Activated naive CD8-positive, alpha-beta T cell treated with anti-CD3 and anti-CD28 coated beads, Interleukin-2, amount 10 ng/mL, durations not matched to agents 7 days and 5 days (primary cell): ENCODE measurements at regions not wholly inside any gene's neighbourhood (a gene's known extent, or its start where the extent isn't known, plus 50 kb on each side); places are given as distances from the start of the nearest gene placed in this dataset.

Experiments
- ATAC-seq: fragments of 150-1000 bp; cut with Tn5 transposase; one replicate; pipeline ENCODE4 v1.10.0; 2021; ENCODE audit warnings: low read depth, moderate library complexity
- POLR2A ChIA-PET: fragments of 350-600 bp; sonication (Branson Sonifier 250); formaldehyde crosslinking; loops from one replicate; lab custom pipeline; 2021; ENCODE audit warnings: antibody characterized with exemption; lab: Charles Lee
- DNase-seq: peaks from one replicate; pipeline ENCODE4 v3.0.0; 2021
- H3K27ac Mint-ChIP-seq: one replicate; pipeline ENCODE4 v1.8.0; 2022; ENCODE audit warnings: mild to moderate bottlenecking, mixed read lengths
- H3K27me3 Mint-ChIP-seq: one replicate; pipeline ENCODE4 v1.8.0; 2022; ENCODE audit warnings: mild to moderate bottlenecking, moderate library complexity, mixed read lengths
- H3K36me3 Mint-ChIP-seq: one replicate; pipeline ENCODE4 v1.8.0; 2021; ENCODE audit warnings: mild to moderate bottlenecking, mixed read lengths
- H3K4me1 Mint-ChIP-seq: one replicate; pipeline ENCODE4 v1.8.0; 2021; ENCODE audit warnings: mixed read lengths
- H3K4me3 Mint-ChIP-seq: one replicate; pipeline ENCODE4 v1.8.0; 2022; ENCODE audit warnings: mild to moderate bottlenecking, moderate library complexity, mixed read lengths
- H3K9me3 Mint-ChIP-seq: one replicate; pipeline ENCODE4 v1.8.0; 2021; ENCODE audit warnings: mixed read lengths

DNA sequence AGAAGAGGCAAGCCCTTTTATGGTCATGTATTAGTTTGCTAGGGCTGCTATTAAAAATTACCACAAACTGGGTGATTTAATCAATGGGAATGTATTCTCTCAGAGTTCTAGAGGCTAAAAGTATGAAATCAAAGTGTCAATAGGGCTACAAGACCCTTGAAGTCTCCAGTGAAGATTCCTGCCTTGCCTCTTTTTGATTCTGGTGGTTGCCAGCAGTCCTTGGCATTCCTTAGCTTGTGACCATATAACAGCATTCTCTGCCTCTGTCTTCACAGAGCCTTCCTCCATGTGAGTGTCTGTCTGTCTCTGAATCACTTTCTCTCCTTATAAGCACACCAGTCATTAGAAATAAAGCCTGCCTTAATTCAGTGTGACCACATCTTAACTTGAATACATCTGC lies 282.7 kb downstream of the KCNN2 start:
- DNase-seq, result no peak
- H3K4me1 Mint-ChIP-seq, result no peaks in the 10 kb centered on the region
- H3K4me3 Mint-ChIP-seq, result no peak overlapping the region
- H3K27me3 Mint-ChIP-seq, result peaks cover 3% of the 10 kb centered on the region
- POLR2A ChIA-PET, result no interaction called here
- H3K9me3 Mint-ChIP-seq, result peaks cover 13% of the 10 kb centered on the region
- H3K27ac Mint-ChIP-seq, result no peak overlapping the region
- no peaks in the 10 kb centered on the region for H3K36me3 Mint-ChIP-seq
- no peak for ATAC-seq

- POLR2A ChIA-PET, result no interaction called here
- ATAC-seq, result no peak
- Mint-ChIP-seq H3K4me1 (no peaks in the 10 kb centered on the region), H3K9me3 (peaks cover 4% of the 10 kb centered on the region), H3K4me3 (no peak overlapping the region), H3K27ac (no peak overlapping the region), H3K36me3 (no peaks in the 10 kb centered on the region), H3K27me3 (no peaks in the 10 kb centered on the region)
- DNase-seq, result no peak
Observed at GRCh38 chr5:114636271-114636670, 274.4 kb downstream of the KCNN2 start.

GRCh38 chr5:114634967-114635901 lies 273.4 kb downstream of the KCNN2 start:
- H3K27ac Mint-ChIP-seq, result no peak overlapping the region
- no peaks in the 10 kb centered on the region for H3K4me1 Mint-ChIP-seq
- H3K9me3 Mint-ChIP-seq, result peaks cover 2% of the 10 kb centered on the region
- DNase-seq (no peak), ATAC-seq (no peak)
- POLR2A ChIA-PET, result no interaction called here
- H3K4me3 Mint-ChIP-seq, result no peak overlapping the region
- no peaks in the 10 kb centered on the region for H3K36me3 Mint-ChIP-seq
- H3K27me3 Mint-ChIP-seq, result no peaks in the 10 kb centered on the region

DNA sequence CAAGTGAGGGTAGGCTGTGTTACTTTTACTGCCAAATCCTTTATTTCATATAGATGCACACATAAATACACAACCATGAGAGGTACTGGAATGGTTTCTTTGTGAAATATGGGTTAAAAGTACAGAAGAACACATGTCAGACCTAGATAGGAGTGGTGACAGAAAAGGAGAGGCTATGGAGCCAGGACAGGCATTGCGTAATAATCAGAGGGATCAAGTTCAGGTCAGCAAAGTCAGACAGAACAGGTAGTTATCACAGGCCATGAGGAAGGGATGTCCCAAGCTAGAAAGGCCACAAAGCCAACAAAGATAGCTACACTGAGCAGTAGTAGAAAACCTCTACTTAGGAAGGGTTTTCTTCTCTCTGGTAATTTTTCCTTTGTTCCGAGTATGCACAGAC lies 272.6 kb downstream of the KCNN2 start:
- Mint-ChIP-seq H3K27ac (no peak overlapping the region), H3K4me1 (no peaks in the 10 kb centered on the region), H3K4me3 (no peak overlapping the region), H3K9me3 (peaks cover 2% of the 10 kb centered on the region), H3K36me3 (no peaks in the 10 kb centered on the region), H3K27me3 (no peaks in the 10 kb centered on the region)
- POLR2A ChIA-PET, result no interaction called here
- ATAC-seq (no peak), DNase-seq (no peak)

GRCh38 chr5:114612406-114612805 lies 250.5 kb downstream of the KCNN2 start:
- POLR2A ChIA-PET, result no interaction called here

DNA sequence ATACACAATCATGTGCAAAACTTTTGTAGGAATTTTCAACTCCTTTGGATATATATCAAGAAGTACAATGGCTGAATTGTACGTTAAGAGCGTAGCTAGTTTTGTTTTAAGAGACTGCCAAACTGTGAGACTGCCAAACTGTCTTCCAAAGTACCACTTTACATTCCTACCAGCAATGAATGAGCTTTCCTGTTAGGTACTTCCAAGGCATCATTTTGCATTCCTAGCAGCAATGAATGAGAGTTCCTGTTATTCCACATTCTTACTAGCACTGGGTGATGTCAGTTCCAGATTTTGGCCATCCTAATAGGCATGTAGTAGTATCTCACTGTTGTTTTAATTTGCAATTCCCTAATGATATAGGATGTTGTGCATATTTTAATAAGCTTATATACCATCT lies 219.3 kb downstream of the KCNN2 start:
- H3K36me3 Mint-ChIP-seq, result no peaks in the 10 kb centered on the region
- DNase-seq (no peak), ATAC-seq (no peak)
- no peaks in the 10 kb centered on the region for H3K4me1 Mint-ChIP-seq
- no peaks in the 10 kb centered on the region for H3K27me3 Mint-ChIP-seq
- no peak overlapping the region for H3K4me3 Mint-ChIP-seq
- POLR2A ChIA-PET, result no interaction called here
- H3K27ac Mint-ChIP-seq, result no peak overlapping the region
- peaks cover 3% of the 10 kb centered on the region for H3K9me3 Mint-ChIP-seq

More at GRCh38 chr5:114612406-114612805, 250.5 kb downstream of the KCNN2 start:
- H3K27ac Mint-ChIP-seq, result no peak overlapping the region
- H3K4me3 Mint-ChIP-seq, result no peak overlapping the region
- no peaks in the 10 kb centered on the region for H3K36me3 Mint-ChIP-seq
- no peaks in the 10 kb centered on the region for H3K27me3 Mint-ChIP-seq
- H3K9me3 Mint-ChIP-seq, result peaks cover 1% of the 10 kb centered on the region
- no peaks in the 10 kb centered on the region for H3K4me1 Mint-ChIP-seq
- DNase-seq, result no peak
- no peak for ATAC-seq

DNA sequence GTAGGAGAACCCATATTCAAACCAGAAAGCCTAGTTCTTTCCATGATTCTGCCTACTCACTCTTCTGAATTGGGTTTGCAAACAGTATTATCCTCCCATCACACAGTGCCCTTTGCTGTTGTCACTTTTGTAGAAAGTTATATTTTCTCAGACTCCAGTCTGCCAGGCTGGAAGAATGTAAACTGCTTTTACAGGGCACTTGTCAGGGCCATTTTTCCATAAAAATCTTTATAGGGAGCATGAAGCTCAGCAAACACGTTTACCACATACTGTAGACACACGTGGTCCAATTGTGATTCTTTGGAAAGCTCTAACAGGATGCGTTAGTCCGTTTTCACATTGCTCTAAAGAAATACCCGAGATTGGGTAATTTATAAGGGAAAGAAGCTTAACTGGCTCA lies 204.0 kb downstream of the KCNN2 start:
- no peaks in the 10 kb centered on the region for H3K27me3 Mint-ChIP-seq
- no peaks in the 10 kb centered on the region for H3K4me1 Mint-ChIP-seq
- no peak for ATAC-seq
- no peak overlapping the region for H3K27ac Mint-ChIP-seq
- no peaks in the 10 kb centered on the region for H3K36me3 Mint-ChIP-seq
- no peak overlapping the region for H3K4me3 Mint-ChIP-seq
- H3K9me3 Mint-ChIP-seq, result peaks cover 7% of the 10 kb centered on the region
- no peak for DNase-seq
- POLR2A ChIA-PET, result no interaction called here

DNA sequence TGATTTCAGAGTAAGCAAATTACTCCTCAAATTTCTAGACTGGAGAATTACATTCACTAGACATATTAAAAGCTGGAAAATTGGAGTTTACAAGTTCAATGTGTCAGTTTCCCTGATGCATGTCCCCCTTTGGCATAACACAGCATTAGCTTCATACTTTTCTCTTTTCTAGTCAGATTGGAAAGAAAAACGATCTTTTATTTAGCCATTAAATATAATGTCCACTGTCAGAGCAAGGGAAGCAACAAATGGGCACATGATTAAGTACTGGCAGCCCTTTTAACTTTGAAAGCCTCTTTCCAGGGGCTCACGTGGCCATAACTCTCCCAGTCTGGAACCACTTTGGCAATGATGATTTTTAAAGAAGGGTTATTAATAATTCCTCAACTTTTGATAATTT lies 203.3 kb downstream of the KCNN2 start:
- peaks cover 7% of the 10 kb centered on the region for H3K9me3 Mint-ChIP-seq
- H3K4me1 Mint-ChIP-seq, result no peaks in the 10 kb centered on the region
- ATAC-seq (no peak), DNase-seq (no peak)
- no peaks in the 10 kb centered on the region for H3K27me3 Mint-ChIP-seq
- POLR2A ChIA-PET, result no interaction called here
- no peaks in the 10 kb centered on the region for H3K36me3 Mint-ChIP-seq
- H3K27ac Mint-ChIP-seq, result no peak overlapping the region
- no peak overlapping the region for H3K4me3 Mint-ChIP-seq

DNA sequence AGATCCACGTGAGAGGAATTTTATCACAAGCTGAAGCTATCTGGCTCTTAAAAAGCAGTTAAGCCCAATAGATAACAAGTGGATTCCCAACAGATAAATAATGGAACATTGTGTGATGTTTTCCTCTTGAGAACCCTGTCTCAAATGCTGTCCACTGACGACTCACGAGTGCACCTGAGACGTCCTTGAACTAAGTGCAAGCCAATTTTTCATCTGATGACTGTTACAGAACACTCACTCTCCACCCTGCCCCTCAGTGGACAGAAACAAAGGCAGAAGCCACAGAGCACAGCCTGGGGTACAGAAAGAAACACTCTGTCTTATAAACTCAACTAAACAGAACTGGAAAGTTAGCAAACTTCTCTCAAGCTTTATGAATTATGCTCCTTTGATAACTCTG lies 199.5 kb downstream of the KCNN2 start:
- H3K4me3 Mint-ChIP-seq, result no peak overlapping the region
- ATAC-seq (no peak), DNase-seq (no peak)
- no peaks in the 10 kb centered on the region for H3K9me3 Mint-ChIP-seq
- H3K27me3 Mint-ChIP-seq, result no peaks in the 10 kb centered on the region
- H3K27ac Mint-ChIP-seq, result no peak overlapping the region
- H3K4me1 Mint-ChIP-seq, result no peaks in the 10 kb centered on the region
- H3K36me3 Mint-ChIP-seq, result no peaks in the 10 kb centered on the region
- POLR2A ChIA-PET, result no interaction called here
